IMR-90 (cell line): ENCODE measurements at regions not wholly inside any gene's neighbourhood (a gene's known extent, or its start where the extent isn't known, plus 50 kb on each side); places are given as distances from the start of the nearest gene placed in this dataset.

ENCODE experiments used
- ATAC-seq: fragments of 200-7000 bp; cut with Tn5 transposase; 2 replicates; pipeline ENCODE4 v1.9.1; 2020; ENCODE audit warnings: low read depth, mild to moderate bottlenecking, moderate library complexity
- BruUV-seq: library from RNA; stranded (reverse); fragments of 400-500 nt; replicated peaks from 2 replicates; lab custom pipeline; 2021; lab: Mats Ljungman, UMichigan
- CTCF ChIA-PET: fragments of 300-600 bp; formaldehyde crosslinking; extraction: SDS; loops from one replicate; lab custom pipeline; 2021; ENCODE audit warnings: antibody characterized with exemption; lab: Yijun Ruan, JAX
- POLR2A ChIA-PET: fragments of 300-600 bp; sonication (Branson Sonifier 250); formaldehyde crosslinking; loops from one replicate; lab custom pipeline; 2022; ENCODE audit warnings: antibody characterized with exemption; ENCODE audit not compliant: unreplicated experiment; lab: Charles Lee
- DNase-seq: peaks from one replicate; pipeline ENCODE4 v3.0.0; 2013
- H2AFZ ChIP-seq: replicated peaks from 2 replicates; pipeline ENCODE3; 2013; ENCODE audit warnings: low read length, mild to moderate bottlenecking; ENCODE audit not compliant: poor library complexity
- H2AK5ac ChIP-seq: 2 replicates; pipeline ENCODE4 v1.6.1; 2013; ENCODE audit warnings: low read depth, low read length, inconsistent platforms
- H2AK9ac ChIP-seq: replicated peaks from 2 replicates; pipeline ENCODE3; 2013; ENCODE audit warnings: mild to moderate bottlenecking, low read depth, low read length, moderate library complexity; ENCODE audit not compliant: poor library complexity
- H2BK120ac ChIP-seq: 2 replicates; pipeline ENCODE4 v1.6.1; 2013; ENCODE audit warnings: low read depth, low read length, inconsistent platforms
- H2BK15ac ChIP-seq: 3 replicates; pipeline ENCODE4 v1.6.1; 2013; ENCODE audit warnings: low read depth, low read length, inconsistent platforms
- H2BK20ac ChIP-seq: 2 replicates; pipeline ENCODE4 v1.6.1; 2013; ENCODE audit warnings: low read depth, mild to moderate bottlenecking, inconsistent platforms, low read length, moderate library complexity
- H2BK5ac ChIP-seq: 2 replicates; pipeline ENCODE4 v1.6.1; 2013; ENCODE audit warnings: mild to moderate bottlenecking, low read depth, low read length, inconsistent platforms; ENCODE audit not compliant: poor library complexity, severe bottlenecking
- H3K14ac ChIP-seq: replicated peaks from 2 replicates; pipeline ENCODE4 v1.6.1; 2013; ENCODE audit warnings: low read depth, low read length, inconsistent platforms
- H3K18ac ChIP-seq: 2 replicates; pipeline ENCODE4 v1.6.1; 2013; ENCODE audit warnings: low read depth, low read length, control low read depth
- H3K23ac ChIP-seq: 2 replicates; pipeline ENCODE4 v1.6.1; 2013; ENCODE audit warnings: low read depth, low read length, inconsistent platforms
- H3K27ac ChIP-seq: 2 replicates; pipeline ENCODE4 v1.5.1; 2013; ENCODE audit warnings: mild to moderate bottlenecking, control low read depth, low read length; ENCODE audit not compliant: insufficient read depth
- H3K27me3 ChIP-seq: 2 replicates; pipeline ENCODE4 v1.6.1; 2013; ENCODE audit warnings: low read length; ENCODE audit not compliant: control insufficient read depth, insufficient read depth
- H3K36me3 ChIP-seq: 2 replicates; pipeline ENCODE4 v1.6.1; 2013; ENCODE audit warnings: low read length, mixed read lengths; ENCODE audit not compliant: control insufficient read depth, insufficient read depth
- H3K4ac ChIP-seq: 2 replicates; pipeline ENCODE4 v1.6.1; 2013; ENCODE audit warnings: low read depth, low read length, inconsistent platforms
- H3K4me1 ChIP-seq: 2 replicates; pipeline ENCODE4 v1.6.1; 2013; ENCODE audit warnings: low read length, mixed read lengths; ENCODE audit not compliant: control insufficient read depth, insufficient read depth
- H3K4me2 ChIP-seq: 2 replicates; pipeline ENCODE4 v1.6.1; 2013; ENCODE audit warnings: low read depth, mild to moderate bottlenecking, control low read depth, low read length, moderate library complexity
- H3K4me3 ChIP-seq: 2 replicates; pipeline ENCODE4 v1.5.1; 2013; ENCODE audit warnings: low read depth, mild to moderate bottlenecking, control low read depth, low read length, moderate library complexity; ENCODE audit not compliant: insufficient read depth
- H3K56ac ChIP-seq: 2 replicates; pipeline ENCODE4 v1.6.1; 2013; ENCODE audit warnings: low read length, inconsistent platforms; ENCODE audit not compliant: insufficient read depth; ENCODE audit errors: extremely low read depth
- H3K79me1 ChIP-seq, 2 experiments: 2 replicates each; pipeline ENCODE4 v1.6.1; 2013; ENCODE audit warnings: low read length in 2 of 2, inconsistent platforms in 1 of 2, low read depth in 1 of 2
- H3K9ac ChIP-seq: 2 replicates; pipeline ENCODE4 v1.6.1; 2013; ENCODE audit warnings: low read depth, low read length, control low read depth
- H3K9me1 ChIP-seq: 2 replicates; pipeline ENCODE4 v1.6.1; 2013; ENCODE audit warnings: low read length, inconsistent platforms; ENCODE audit not compliant: insufficient read depth
- H3K9me3 ChIP-seq: 2 replicates; pipeline ENCODE4 v1.6.1; 2013; ENCODE audit warnings: low read length; ENCODE audit not compliant: control insufficient read depth, insufficient read depth
- H4K20me1 ChIP-seq: 2 replicates; pipeline ENCODE4 v1.6.1; 2013; ENCODE audit warnings: low read length, inconsistent platforms; ENCODE audit not compliant: insufficient read depth
- H4K5ac ChIP-seq: 2 replicates; pipeline ENCODE4 v1.6.1; 2013; ENCODE audit warnings: mild to moderate bottlenecking, low read depth, low read length, control low read depth
- H4K8ac ChIP-seq, 2 experiments: 2 replicates each; pipeline ENCODE4 v1.6.1; 2013; ENCODE audit warnings: low read depth in 2 of 2, low read length in 2 of 2, control low read depth in 1 of 2, inconsistent platforms in 1 of 2
- H4K91ac ChIP-seq: 2 replicates; pipeline ENCODE4 v1.6.1; 2013; ENCODE audit warnings: low read depth, low read length, inconsistent platforms; ENCODE audit not compliant: insufficient read depth
- RAD21 ChIP-seq: IDR thresholded peaks from 2 replicates; pipeline ENCODE4 v1.6.1; 2012; ENCODE audit warnings: low read length, improper control_type of control experiment
- SMC3 ChIP-seq: fragments of 150-350 bp; IDR thresholded peaks from 2 replicates; pipeline ENCODE4 v1.6.1; 2016; ENCODE audit warnings: low read depth, mild to moderate bottlenecking, antibody characterized with exemption, low read length, moderate library complexity
- WGBS, 2 experiments: methylation state at CpG; one replicate each; pipeline versions ENCODE4 v1.1.5 to v1.1.7; 2013; ENCODE audit warnings: missing lambda C conversion rate in 2 of 2; ENCODE audit not compliant: insufficient read length in 1 of 2; ENCODE audit errors: extremely low coverage in 2 of 2; 5-methylcytosine and 5-hydroxymethylcytosine counted together
- dilution Hi-C: fragments of 300-500 bp; cut with HindIII; formaldehyde crosslinking; loops from one replicate; pipeline ENCODE4 v1.14.3; 2018; ENCODE audit warnings: low sequenced_read_pairs; ENCODE audit not compliant: unreplicated experiment
- in situ Hi-C: fragments of 300-500 bp; cut with MboI; formaldehyde crosslinking; loops from 3 replicates; pipeline ENCODE4 v1.14.3; 2019; ENCODE audit warnings: low sequenced_read_pairs, inconsistent platforms, mixed read lengths
- intact Hi-C: fragments of 100-400 bp; cut with micrococcal nuclease; formaldehyde crosslinking; loops from 2 replicates; pipeline ENCODE4 v1.10.0; 2022
- TF ChIP-seq, protein P1 (sequence below): fragments of 150-350 bp; IDR thresholded peaks from 2 replicates; pipeline ENCODE4 v1.6.1; 2016; ENCODE audit warnings: low read depth, mild to moderate bottlenecking, low read length, moderate library complexity, borderline replicate concordance
- TF ChIP-seq, protein P2 (sequence below): fragments of 150-350 bp; IDR thresholded peaks from 2 replicates; pipeline ENCODE4 v1.6.1; 2017; ENCODE audit warnings: mild to moderate bottlenecking, antibody characterized with exemption, low read length, low read depth

DNA sequence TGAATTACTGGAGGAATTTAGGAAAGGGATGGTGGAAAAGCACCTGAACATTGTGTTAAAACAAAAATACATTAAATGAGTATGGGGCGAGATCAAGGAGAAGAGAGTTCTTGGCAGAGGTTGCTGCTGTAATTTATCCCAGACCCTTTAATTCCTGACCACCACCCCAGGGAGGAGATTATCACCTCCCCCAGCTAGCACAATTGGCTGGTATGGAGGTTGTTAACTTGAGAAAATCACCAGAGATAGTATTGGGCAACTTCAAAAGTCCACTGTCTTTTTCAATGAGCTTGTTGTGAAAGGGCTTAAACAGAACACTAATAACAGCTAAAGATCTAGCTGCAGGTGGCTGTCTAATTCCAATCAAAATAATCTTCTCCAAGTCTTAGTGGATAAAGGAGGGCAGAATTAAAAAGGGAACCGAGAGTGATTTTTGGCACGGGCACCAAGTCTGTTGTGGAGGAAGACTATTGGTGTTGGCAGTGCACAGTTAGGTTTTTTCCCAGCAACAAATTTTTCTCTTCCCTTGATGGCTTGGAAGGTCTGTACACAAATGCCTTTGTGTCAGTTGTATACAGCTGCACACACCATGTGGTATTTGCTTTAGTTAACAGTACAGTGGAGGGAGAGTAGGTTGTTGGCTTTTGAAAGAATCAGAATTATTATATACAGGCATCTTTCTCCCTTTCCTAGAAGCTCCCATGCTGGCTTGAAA is 289.5 kb downstream of the SLC4A3 start:
- H3K27me3 ChIP-seq, result 0 out of 2 replicates have a peak, but pooled peaks cover 5% of the 10 kb centered on the region
- ATAC-seq, result no peak
- TF ChIP-seq, protein P1, sequence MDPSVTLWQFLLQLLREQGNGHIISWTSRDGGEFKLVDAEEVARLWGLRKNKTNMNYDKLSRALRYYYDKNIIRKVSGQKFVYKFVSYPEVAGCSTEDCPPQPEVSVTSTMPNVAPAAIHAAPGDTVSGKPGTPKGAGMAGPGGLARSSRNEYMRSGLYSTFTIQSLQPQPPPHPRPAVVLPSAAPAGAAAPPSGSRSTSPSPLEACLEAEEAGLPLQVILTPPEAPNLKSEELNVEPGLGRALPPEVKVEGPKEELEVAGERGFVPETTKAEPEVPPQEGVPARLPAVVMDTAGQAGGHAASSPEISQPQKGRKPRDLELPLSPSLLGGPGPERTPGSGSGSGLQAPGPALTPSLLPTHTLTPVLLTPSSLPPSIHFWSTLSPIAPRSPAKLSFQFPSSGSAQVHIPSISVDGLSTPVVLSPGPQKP, result no peak
- TF ChIP-seq, protein P2, sequence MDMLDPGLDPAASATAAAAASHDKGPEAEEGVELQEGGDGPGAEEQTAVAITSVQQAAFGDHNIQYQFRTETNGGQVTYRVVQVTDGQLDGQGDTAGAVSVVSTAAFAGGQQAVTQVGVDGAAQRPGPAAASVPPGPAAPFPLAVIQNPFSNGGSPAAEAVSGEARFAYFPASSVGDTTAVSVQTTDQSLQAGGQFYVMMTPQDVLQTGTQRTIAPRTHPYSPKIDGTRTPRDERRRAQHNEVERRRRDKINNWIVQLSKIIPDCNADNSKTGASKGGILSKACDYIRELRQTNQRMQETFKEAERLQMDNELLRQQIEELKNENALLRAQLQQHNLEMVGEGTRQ, result no peak
- TF ChIP-seq RAD21 (no peak), SMC3 (no peak)
- intact Hi-C loops (loop anchor here (10.0 kb wide), 1 partner anchor 128 kb away; no protein-coding TSS in a partner anchor), in situ Hi-C loops (no loop called here), dilution Hi-C loops (no loop called here)
- no peak overlapping the region for H3K9ac ChIP-seq
- H3K23ac ChIP-seq, result no peak overlapping the region
- no peak overlapping the region for H3K56ac ChIP-seq
- H2BK15ac ChIP-seq, result no peak overlapping the region
- no peaks in the 10 kb centered on the region for H3K9me3 ChIP-seq
- no peak overlapping the region for H2BK5ac ChIP-seq
- H2AK5ac ChIP-seq, result no peak overlapping the region
- no peak overlapping the region for H2BK20ac ChIP-seq
- no peak overlapping the region for H3K14ac ChIP-seq
- no peaks in the 10 kb centered on the region for H3K79me1 ChIP-seq
- DNase-seq, result no peak
- no peak overlapping the region for H2BK120ac ChIP-seq
- peaks cover 2% of the 10 kb centered on the region; the same call in 1 of the 2 replicates for H3K4me1 ChIP-seq
- H2AFZ ChIP-seq, result no peak overlapping the region
- no peak overlapping the region for H3K4me2 ChIP-seq
- no peak overlapping the region for H4K5ac ChIP-seq
- H3K4me3 ChIP-seq, result no peak overlapping the region
- no peak overlapping the region for H2AK9ac ChIP-seq
- no peaks in the 10 kb centered on the region for H3K9me1 ChIP-seq
- no peak overlapping the region for H4K8ac ChIP-seq
- H3K18ac ChIP-seq, result no peak overlapping the region
- H4K91ac ChIP-seq, result no peak overlapping the region
- WGBS, 2 experiments, result no CpG with 5 or more reads among the region's 3 CpGs
- ChIA-PET CTCF (no interaction called here), POLR2A (no interaction called here)
- no peak overlapping the region for H3K4ac ChIP-seq
- BruUV-seq, result no TSS peak
- no peaks in the 10 kb centered on the region for H3K36me3 ChIP-seq
- H3K27ac ChIP-seq, result no peak overlapping the region
- H4K20me1 ChIP-seq, result no peaks in the 10 kb centered on the region
